HG03135 (cell line): ENCODE measurements at regions not wholly inside any gene's neighbourhood (a gene's known extent, or its start where the extent isn't known, plus 50 kb on each side); places are given as distances from the start of the nearest gene placed in this dataset.

Source experiments
- ATAC-seq: cut with Tn5 transposase; IDR thresholded peaks from one replicate; pipeline ENCODE4 v1.9.1; 2021; ENCODE audit warnings: mild to moderate bottlenecking, moderate library complexity; ENCODE audit not compliant: unreplicated experiment

- no peak for ATAC-seq
Measured at GRCh38 chr6:56349194-56349593, 101.8 kb upstream of the COL21A1 start.

GRCh38 chr6:56348578-56348977 lies 101.2 kb upstream of the COL21A1 start:
- no peak for ATAC-seq

- no peak for ATAC-seq
Measured at GRCh38 chr6:56347526-56347925, 100.1 kb upstream of the COL21A1 start.

DNA sequence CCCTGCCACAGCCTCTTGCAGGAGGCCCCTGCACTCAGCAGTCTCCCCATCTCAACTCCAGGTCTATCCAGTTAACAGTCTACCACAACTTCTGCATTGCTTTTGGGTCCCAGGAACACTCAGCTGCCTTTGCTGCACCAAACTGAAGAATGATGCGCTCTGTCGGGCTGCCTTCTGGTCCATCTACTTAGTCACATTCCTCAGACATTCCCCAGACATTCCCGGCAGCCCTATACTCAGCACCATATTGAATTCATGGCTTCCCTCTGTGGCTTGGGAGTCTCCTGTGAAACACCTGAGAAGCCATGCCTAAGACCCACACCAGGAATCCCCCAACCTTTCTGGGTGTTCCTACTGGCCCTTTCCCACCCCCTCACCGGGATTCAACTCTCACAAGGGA lies 99.6 kb upstream of the COL21A1 start:
- ATAC-seq, result no peak

GRCh38 chr6:56345376-56345995 lies 98.1 kb upstream of the COL21A1 start:
- no peak for ATAC-seq

- no peak for ATAC-seq
Measured at GRCh38 chr6:56343295-56343694, 95.9 kb upstream of the COL21A1 start.

DNA sequence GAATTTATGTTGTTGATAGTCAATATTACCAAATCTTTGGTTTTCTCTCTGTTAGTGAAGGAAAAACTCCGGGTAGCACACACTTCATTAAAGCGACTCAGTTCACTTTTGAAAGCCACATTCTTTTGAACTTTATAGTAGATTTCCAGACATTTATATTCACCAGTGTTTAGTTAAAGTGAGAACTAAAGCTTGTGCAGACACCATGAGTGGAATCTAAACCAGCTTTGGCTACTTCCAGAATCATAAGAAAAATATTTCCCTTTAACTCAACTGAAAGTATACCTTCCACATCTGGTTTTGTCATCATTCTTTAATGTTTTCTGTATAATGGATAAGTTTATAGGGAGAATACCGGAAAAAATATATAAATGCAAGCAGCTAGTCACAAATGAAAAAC lies 92.1 kb upstream of the COL21A1 start:
- ATAC-seq, result no peak

GRCh38 chr6:56335726-56336125 lies 88.3 kb upstream of the COL21A1 start:
- ATAC-seq, result no peak

- ATAC-seq, result no peak
Measured at GRCh38 chr6:56334937-56335336, 87.6 kb upstream of the COL21A1 start.

DNA sequence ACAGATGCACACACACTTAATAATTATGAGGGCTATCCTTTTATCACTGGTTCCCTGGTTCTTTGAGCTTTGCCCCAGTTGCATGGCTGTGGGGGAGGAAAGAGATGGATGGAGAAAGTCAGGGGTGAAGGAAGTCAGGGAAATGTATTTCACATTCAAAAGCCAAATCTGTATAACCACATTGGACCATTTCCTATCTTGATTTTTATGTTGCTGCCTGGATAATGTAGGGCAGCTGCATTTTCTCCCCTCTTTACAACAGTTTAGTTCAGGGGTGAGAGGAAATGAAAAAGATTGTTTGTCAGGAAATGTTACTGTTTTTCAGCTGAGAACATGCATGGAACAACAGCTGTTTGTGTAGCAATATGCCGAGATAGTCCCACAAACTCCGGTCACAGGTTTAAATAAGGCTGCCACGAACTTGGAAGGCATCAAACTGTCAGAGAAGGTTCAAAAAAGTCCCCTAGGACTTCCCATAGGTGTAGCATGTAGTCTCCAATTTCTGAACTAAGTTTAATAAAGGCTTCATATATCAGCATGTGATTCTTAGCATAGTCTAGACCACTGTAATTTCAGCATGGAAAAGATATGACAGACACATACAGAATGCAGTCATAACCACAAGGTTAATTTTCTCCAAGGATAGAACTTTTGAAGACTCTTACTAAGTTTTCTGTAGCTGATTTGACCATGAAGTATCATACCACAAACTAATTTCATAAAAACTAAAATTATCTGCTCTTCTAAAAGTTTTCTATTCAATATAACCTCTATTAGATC lies 82.1 kb upstream of the COL21A1 start:
- no peak for ATAC-seq

DNA sequence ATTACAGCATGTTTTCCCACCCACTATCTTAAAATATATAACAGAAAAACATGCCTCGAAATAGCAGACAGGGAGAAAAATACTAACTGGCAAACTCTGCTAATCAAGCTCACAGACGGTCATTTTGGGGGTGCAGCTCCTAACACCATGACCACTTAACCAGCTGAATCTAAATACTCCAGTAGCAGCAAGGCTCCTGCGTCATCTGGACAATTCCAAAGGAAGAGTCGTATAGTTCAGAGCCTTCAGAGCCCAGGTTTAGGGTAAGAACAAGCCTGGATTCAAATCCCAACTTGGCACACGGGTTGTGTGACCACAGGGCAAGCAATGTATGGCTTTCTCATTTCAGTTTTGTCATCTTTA lies 81.3 kb upstream of the COL21A1 start:
- ATAC-seq, result no peak

DNA sequence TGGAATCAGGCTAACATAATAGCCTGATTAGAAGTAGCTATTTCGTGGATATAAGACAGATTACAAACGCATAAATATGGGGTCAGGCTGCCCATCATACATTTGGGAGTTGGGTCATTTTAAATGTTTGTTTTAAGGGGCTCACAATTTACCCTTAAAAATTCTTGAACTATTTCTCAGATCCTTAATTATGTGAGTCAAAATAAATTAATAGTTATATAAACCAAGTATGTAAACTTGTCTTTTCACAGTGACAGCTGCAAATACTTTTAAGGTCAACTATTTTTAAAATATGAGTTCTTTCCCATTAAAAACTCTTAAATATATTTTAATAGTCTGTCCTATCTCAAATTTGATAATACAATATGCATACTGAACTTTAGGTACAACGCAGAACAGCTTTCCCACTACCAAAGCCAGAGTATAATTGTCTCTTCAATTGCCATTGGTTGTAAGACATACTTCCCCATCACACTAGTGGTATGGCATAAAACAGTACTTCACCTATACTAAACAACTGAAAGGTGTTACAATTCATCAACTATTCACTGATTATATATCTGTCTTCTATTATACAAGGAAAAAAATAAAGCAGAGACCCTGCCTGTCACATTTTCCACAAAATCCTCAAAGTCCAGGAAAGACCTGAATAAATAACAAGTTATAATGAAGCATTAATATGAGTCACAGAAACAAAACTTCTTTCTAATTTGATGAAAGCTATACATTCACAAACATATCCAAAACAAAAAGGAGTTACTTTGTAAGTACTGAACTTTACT lies 80.8 kb upstream of the COL21A1 start:
- no peak for ATAC-seq

GRCh38 chr6:56324396-56324795 lies 77.0 kb upstream of the COL21A1 start:
- ATAC-seq, result no peak

DNA sequence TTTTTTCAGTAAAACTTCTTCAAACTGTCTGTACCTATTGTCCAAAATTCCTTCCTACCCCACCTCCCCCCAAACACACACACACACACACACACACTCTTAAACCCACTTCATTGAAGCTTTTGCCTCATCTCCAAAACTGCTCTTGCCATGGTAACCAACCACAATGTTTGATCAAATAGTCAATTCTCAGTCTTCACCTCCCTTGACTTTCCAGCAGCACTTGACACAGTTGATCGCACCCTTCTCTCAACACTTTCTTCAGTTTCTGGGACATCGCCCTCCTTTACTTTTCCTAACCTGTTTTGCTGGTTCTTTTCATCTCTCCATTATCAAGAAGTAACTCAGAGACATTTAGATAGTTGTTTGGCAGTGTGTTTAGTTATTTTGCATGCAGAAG lies 71.5 kb upstream of the COL21A1 start:
- ATAC-seq, result no peak

- no peak for ATAC-seq
Measured at GRCh38 chr6:56314683-56315523, 67.5 kb upstream of the COL21A1 start.

DNA sequence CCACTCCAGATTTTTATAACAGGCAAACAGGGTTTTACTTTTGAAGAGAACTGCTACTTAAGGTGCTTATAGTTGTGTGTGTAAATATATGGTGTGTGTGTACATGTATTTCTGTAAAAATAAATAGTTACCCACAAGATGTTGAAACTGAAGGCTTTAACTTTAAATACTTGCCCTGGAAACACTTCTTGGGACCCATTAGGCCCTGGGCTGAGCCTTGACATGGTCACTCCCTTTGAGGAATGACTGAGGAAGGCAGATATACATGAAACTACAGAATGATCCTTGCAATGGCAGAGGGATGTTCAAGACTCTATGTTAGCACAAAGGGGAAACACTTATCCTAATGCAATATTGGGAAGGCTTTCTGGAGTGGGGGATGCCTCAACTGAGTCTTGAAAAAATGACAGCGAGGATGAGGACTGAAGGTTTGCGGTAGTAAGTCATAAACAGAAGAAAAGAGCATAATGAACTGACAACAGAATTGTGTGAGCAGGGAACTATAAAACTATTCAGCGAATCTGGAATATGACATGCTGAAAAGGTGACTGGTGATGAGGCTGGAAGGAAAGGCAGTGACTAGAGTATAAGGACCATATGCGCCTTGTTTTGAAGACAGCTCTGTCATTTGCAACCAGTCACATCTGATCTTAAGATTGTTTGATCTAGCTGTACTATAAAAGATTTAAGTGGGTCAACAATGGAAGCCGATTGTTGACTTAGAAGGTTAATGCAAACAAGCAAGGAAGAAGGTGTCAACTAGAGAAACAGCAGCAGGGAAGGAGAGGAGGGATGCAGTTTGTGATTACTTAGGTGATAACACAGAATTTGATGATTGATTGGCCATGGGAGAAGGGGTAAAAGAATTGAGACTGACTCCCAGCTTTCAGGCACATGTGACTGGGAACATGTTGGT lies 64.4 kb upstream of the COL21A1 start:
- no peak for ATAC-seq

DNA sequence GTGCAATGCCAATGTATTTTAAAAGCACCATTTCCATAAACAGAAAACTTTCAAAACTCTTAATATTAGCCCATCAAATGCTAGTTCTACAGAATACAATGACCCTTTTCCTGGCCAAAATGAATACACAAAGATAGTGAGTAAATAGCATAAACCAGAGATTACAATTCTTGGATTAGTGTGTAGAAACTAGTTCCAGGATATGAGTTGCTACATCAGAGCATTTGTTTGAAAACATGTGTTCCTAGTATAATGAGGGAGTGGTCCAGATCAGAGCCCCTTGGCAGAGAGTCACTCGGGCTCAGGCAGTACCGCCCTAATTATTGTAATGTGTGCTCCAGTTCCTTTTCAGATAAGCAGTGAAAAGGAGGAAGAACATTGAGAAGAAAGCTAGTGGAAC lies 63.7 kb upstream of the COL21A1 start:
- ATAC-seq, result no peak

- ATAC-seq, result no peak
Measured at GRCh38 chr6:56310241-56310640, 62.9 kb upstream of the COL21A1 start.

- ATAC-seq, result no peak
Measured at GRCh38 chr6:56299916-56300315, 52.5 kb upstream of the COL21A1 start.
